ENCODE measurements at regions not wholly inside any gene's neighbourhood (a gene's known extent, or its start where the extent isn't known, plus 50 kb on each side); places are given as distances from the start of the nearest gene placed in this dataset.
A peak's percentile ranks its signal among the peaks of the same experiment; 100 is the strongest.

GRCh38 chr18:54700580-54700979 lies 109.5 kb downstream of the DYNAP start:
- DNase-seq = no peak
- Histone ChIP-seq H3K27ac (no peak overlapping the region), H3K4me1 (peaks cover 0 to 13% (median 4%) of the 10 kb centered on the region in 4 donors), H3K27me3 (no peaks in the 10 kb centered on the region), H3K9me3 (no peaks in the 10 kb centered on the region), H3K4me3 (no peak overlapping the region), H3K36me3 (no peaks in the 10 kb centered on the region)
- intact Hi-C loops (cut with DNase I; ENCODE audit: low total_unique reads) = no loop called here
- WGBS, 5 donors = 55 to 69% (median 65%) methylated on average over 1 of the region's 1 CpG
- TF ChIP-seq POLR2AphosphoS5 (IDR thresholded peaks at IDR 0.05) (no peak), POLR2A (IDR thresholded peaks at IDR 0.05) (no peak), EP300 (IDR thresholded peaks at IDR 0.05) (no peak)
- TF ChIP-seq, protein P1, sequence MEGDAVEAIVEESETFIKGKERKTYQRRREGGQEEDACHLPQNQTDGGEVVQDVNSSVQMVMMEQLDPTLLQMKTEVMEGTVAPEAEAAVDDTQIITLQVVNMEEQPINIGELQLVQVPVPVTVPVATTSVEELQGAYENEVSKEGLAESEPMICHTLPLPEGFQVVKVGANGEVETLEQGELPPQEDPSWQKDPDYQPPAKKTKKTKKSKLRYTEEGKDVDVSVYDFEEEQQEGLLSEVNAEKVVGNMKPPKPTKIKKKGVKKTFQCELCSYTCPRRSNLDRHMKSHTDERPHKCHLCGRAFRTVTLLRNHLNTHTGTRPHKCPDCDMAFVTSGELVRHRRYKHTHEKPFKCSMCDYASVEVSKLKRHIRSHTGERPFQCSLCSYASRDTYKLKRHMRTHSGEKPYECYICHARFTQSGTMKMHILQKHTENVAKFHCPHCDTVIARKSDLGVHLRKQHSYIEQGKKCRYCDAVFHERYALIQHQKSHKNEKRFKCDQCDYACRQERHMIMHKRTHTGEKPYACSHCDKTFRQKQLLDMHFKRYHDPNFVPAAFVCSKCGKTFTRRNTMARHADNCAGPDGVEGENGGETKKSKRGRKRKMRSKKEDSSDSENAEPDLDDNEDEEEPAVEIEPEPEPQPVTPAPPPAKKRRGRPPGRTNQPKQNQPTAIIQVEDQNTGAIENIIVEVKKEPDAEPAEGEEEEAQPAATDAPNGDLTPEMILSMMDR (IDR thresholded peaks at IDR 0.05) = no peak

DNA sequence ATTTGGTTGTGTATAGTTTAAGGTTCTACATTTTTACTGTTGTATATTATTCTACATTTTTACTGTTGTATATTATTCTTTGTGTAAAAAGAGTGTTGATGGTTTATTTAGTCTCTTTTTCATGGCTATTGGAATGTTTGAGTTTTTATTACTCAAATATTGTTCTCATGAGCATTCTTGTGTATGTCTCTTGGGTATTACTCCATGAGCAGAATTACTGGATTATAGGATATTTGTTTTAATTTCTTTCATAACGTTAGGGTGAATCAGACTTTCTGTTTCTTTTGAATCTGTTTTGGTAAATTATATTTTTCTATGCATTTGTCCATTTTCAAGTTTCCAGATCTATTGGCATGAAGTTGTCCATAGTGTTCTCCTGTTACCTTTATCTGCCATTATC lies 111.6 kb downstream of the DYNAP start:
- Histone ChIP-seq H3K4me1 (no peaks in the 10 kb centered on the region), H3K36me3 (no peaks in the 10 kb centered on the region), H3K9me3 (no peaks in the 10 kb centered on the region), H3K4me3 (no peak overlapping the region), H3K27ac (no peak overlapping the region), H3K27me3 (no peaks in the 10 kb centered on the region)
- DNase-seq = no peak
- intact Hi-C loops (cut with DNase I; ENCODE audit: low total_unique reads) = no loop called here
- WGBS, 5 donors = 57 to 79% (median 71%) methylated on average over 1 of the region's 1 CpG
- no peak for TF ChIP-seq POLR2A (IDR thresholded peaks at IDR 0.05)
- TF ChIP-seq, protein P1 (IDR thresholded peaks at IDR 0.05) = no peak
- TF ChIP-seq EP300 (IDR thresholded peaks at IDR 0.05) = no peak
- no peak for TF ChIP-seq POLR2AphosphoS5 (IDR thresholded peaks at IDR 0.05)

GRCh38 chr18:54710074-54710899 lies 118.0 kb upstream of the RAB27B start:
- peaks cover 0 to 10% (median 3%) of the 10 kb centered on the region in 4 donors for H3K4me1 ChIP-seq
- TF ChIP-seq EP300 (IDR thresholded peaks at IDR 0.05) (no peak), POLR2A (IDR thresholded peaks at IDR 0.05) (no peak), POLR2AphosphoS5 (IDR thresholded peaks at IDR 0.05) (no peak)
- H3K27ac ChIP-seq = no peak overlapping the region
- intact Hi-C loops (cut with DNase I; ENCODE audit: low total_unique reads) = no loop called here
- peak in 1 of 2 donors; percentile 30 for DNase-seq
- H3K36me3 ChIP-seq = no peaks in the 10 kb centered on the region
- H3K9me3 ChIP-seq = no peaks in the 10 kb centered on the region
- H3K27me3 ChIP-seq = no peaks in the 10 kb centered on the region
- 57 to 81% (median 62%) methylated on average over 8 of the region's 8 CpGs for WGBS, 5 donors
- H3K4me3 ChIP-seq = no peak overlapping the region

DNA sequence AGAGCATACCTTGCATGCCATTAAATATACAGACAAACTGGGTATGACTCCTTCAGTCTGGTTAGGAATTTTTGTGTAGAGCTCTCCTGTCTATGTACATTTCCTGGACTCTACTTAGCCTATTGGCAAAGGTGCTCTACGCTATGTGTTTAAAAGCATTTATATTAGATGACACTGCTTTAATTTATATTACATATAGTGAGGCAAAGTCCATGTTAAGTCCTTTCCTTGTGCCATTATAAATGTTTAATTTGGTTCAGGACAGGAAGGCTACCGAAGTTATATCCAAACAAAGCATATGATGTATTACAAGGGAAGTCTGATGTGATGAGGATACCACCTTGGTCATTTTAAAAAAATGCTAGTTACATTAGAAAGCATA lies 117.4 kb upstream of the RAB27B start:
- peaks cover 0 to 10% (median 3%) of the 10 kb centered on the region in 4 donors for H3K4me1 ChIP-seq
- WGBS, 5 donors = 73 to 85% (median 82%) methylated on average over 2 of the region's 2 CpGs
- H3K27me3 ChIP-seq = no peaks in the 10 kb centered on the region
- no peaks in the 10 kb centered on the region for H3K36me3 ChIP-seq
- no peak overlapping the region for H3K4me3 ChIP-seq
- TF ChIP-seq EP300 (IDR thresholded peaks at IDR 0.05) (no peak), POLR2A (IDR thresholded peaks at IDR 0.05) (no peak), POLR2AphosphoS5 (IDR thresholded peaks at IDR 0.05) (no peak)
- TF ChIP-seq, protein P1 (IDR thresholded peaks at IDR 0.05) = no peak
- DNase-seq = no peak
- H3K27ac ChIP-seq = no peak overlapping the region
- H3K9me3 ChIP-seq = no peaks in the 10 kb centered on the region
- intact Hi-C loops (cut with DNase I; ENCODE audit: low total_unique reads) = no loop called here

DNA sequence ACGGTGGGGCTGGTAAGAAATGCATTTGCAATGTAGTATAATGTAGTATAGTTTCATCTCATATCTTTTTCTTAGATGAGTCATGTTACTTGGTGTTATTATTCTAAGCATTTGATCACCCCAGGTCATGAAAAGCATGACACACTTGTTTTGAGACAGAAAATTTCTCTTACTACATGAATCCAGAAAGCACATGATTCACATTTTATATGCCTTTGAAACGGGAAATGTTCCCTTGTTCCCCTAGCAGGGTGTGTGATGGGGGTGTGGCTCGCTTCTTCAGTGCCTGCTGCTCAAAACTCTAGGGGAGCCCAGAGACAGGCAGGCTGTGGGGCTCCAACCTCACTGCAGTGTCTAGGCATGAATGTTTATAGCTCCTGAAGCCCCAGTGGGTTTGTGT lies 116.0 kb upstream of the RAB27B start:
- H3K4me1 ChIP-seq = peaks cover 0 to 19% (median 6%) of the 10 kb centered on the region in 4 donors
- H3K9me3 ChIP-seq = no peaks in the 10 kb centered on the region
- intact Hi-C loops (cut with DNase I; ENCODE audit: low total_unique reads) = no loop called here
- peak in 1 of 2 donors; percentile 25 for DNase-seq
- H3K27me3 ChIP-seq = no peaks in the 10 kb centered on the region
- WGBS, 5 donors = 42 to 57% (median 54%) methylated on average over 3 of the region's 3 CpGs
- H3K27ac ChIP-seq = no peak overlapping the region
- H3K36me3 ChIP-seq = no peaks in the 10 kb centered on the region
- H3K4me3 ChIP-seq = no peak overlapping the region
- TF ChIP-seq, protein P1 (IDR thresholded peaks at IDR 0.05) = no peak
- TF ChIP-seq EP300 (IDR thresholded peaks at IDR 0.05) = no peak
- TF ChIP-seq POLR2AphosphoS5 (IDR thresholded peaks at IDR 0.05) = no peak
- TF ChIP-seq POLR2A (IDR thresholded peaks at IDR 0.05) = no peak

Measured in stomach (tissue), 8 donors.